GM20000 (cell line): ENCODE measurements at regions not wholly inside any gene's neighbourhood (a gene's known extent, or its start where the extent isn't known, plus 50 kb on each side); places are given as distances from the start of the nearest gene placed in this dataset.

ENCODE experiments used
- DNase-seq: peaks from one replicate; pipeline ENCODE4 v3.0.0; 2012; ENCODE audit warnings: low spot score
- CTCF ChIP-seq: IDR thresholded peaks from 2 replicates; pipeline ENCODE4 v1.5.1; 2012; ENCODE audit warnings: mild to moderate bottlenecking, control low read depth; ENCODE audit errors: extremely low read depth, missing control alignments

- no peak for TF ChIP-seq CTCF
- no peak for DNase-seq
Observed at GRCh38 chr1:29861446-29861845, 625.1 kb downstream of the PTPRU start.

GRCh38 chr1:29860681-29861080 is 624.4 kb downstream of the PTPRU start:
- TF ChIP-seq CTCF: no peak
- no peak for DNase-seq

- no peak for DNase-seq
- TF ChIP-seq CTCF: no peak
Observed at GRCh38 chr1:29860056-29860455, 623.7 kb downstream of the PTPRU start.

GRCh38 chr1:29859126-29859525 is 622.8 kb downstream of the PTPRU start:
- no peak for TF ChIP-seq CTCF
- DNase-seq: no peak

- no peak for DNase-seq
- no peak for TF ChIP-seq CTCF
Observed at GRCh38 chr1:29858646-29859045, 622.3 kb downstream of the PTPRU start.

GRCh38 chr1:29856340-29857114 is 620.2 kb downstream of the PTPRU start:
- no peak for DNase-seq
- no peak for TF ChIP-seq CTCF

- TF ChIP-seq CTCF: no peak
- no peak for DNase-seq
Observed at GRCh38 chr1:29855561-29856160, 619.3 kb downstream of the PTPRU start.
